GM12892 (cell line): ENCODE measurements at regions not wholly inside any gene's neighbourhood (a gene's known extent, or its start where the extent isn't known, plus 50 kb on each side); places are given as distances from the start of the nearest gene placed in this dataset.

Experiments used
- POLR2A ChIP-seq: IDR thresholded peaks from 2 replicates; pipeline ENCODE4 v1.6.1; 2011; ENCODE audit warnings: low read depth, low read length, control low read depth
- POLR2AphosphoS5 ChIP-seq: IDR thresholded peaks from 2 replicates; pipeline ENCODE4 v1.6.1; 2011; ENCODE audit warnings: low read depth, low read length, control low read depth
- TAF1 ChIP-seq: IDR thresholded peaks from 2 replicates; pipeline ENCODE4 v1.6.1; 2011; ENCODE audit warnings: low read depth, mild to moderate bottlenecking, control low read depth, low read length, borderline replicate concordance

DNA sequence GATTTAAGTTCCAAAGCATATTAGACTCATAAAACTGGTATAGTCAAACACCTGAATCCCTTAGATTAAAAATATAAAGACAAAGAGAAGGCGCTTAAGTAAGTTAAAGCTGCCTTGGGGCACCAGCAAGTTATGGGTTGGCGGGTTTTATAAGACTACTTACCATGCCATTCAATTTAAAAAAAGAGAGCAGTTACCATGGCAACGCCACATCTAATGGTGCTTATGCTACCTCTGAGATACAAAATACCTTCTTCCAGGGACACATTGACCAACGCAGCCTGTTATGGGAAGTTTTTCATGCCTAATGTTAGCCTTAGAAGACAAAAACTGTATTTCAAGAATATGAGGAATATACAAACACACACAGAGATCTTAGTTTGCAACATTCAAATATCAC lies 713.6 kb downstream of the RNF144B start:
- TF ChIP-seq POLR2AphosphoS5 = no peak
- TF ChIP-seq POLR2A = no peak
- no peak for TF ChIP-seq TAF1
